C1 segment of cervical spinal cord (tissue), 14 donors: ENCODE measurements at regions not wholly inside any gene's neighbourhood (a gene's known extent, or its start where the extent isn't known, plus 50 kb on each side); places are given as distances from the start of the nearest gene placed in this dataset.

Experiments used
- DNase-seq, 14 donors: peaks; one replicate each; lab custom pipeline; 2025; lab: John Stamatoyannopoulos, UW

GRCh38 chr10:21327289-21327993, 198.0 kb downstream of the SKIDA1 start:
- no peak for DNase-seq

GRCh38 chr10:21326594-21327288, 198.7 kb downstream of the SKIDA1 start:
- no peak for DNase-seq

DNA sequence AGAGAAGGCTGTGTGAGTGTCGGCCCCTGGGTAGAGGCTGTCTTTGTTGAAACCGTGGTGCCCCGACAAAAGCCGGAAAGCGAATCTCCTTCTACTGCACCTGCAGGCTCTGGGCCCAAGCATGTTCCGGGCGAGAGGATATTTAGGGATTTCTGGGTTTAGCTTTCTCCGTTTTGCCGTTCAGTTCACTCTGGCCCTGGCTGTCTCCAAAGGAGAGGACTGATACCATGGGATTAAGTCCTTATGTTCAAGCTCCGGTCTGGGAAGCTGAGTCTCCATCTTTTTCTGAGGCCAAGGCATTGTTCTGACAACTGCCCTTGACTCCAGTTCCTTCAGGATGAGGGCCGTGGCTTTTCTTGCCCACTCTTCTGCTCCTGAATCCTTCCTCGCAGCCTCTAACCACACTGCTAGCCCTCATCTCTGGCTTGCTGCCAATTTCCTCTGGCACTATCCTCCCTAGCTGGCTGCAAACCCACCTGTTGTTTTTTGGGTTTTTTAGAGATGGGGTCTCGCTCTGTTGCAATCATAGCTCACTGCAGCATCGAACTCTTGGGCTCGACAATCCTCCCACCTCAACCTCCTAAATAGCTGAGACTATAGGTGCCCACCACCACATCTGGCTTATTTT, 206.8 kb downstream of the SKIDA1 start:
- DNase-seq, result no peak

DNA sequence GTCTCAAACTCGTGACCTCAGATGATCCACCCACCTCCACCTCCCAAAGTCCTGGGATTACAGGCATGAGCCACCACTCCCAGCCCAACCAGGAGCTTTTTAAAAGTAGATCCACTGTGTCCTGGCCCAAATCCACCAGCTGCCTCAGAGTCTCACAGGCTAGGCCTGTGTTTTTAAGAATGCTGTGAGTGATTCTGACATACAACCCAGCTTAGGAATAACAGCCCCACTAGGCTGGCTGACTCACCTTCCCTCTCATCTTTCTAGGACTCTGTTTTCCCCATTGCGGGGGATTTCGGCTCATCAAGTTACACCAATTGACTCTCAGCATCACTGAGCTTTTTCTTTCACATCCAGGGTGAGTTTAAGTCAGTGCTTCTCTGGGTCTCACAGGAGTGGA, 207.6 kb downstream of the SKIDA1 start:
- no peak for DNase-seq

GRCh38 chr10:21315645-21316220, 209.7 kb downstream of the SKIDA1 start:
- DNase-seq, result peak in 5 of 14 donors; percentile 4 to 35 (median 10)

- no peak for DNase-seq
These were observed 210.4 kb downstream of the SKIDA1 start for GRCh38 chr10:21314906-21315644.

DNA sequence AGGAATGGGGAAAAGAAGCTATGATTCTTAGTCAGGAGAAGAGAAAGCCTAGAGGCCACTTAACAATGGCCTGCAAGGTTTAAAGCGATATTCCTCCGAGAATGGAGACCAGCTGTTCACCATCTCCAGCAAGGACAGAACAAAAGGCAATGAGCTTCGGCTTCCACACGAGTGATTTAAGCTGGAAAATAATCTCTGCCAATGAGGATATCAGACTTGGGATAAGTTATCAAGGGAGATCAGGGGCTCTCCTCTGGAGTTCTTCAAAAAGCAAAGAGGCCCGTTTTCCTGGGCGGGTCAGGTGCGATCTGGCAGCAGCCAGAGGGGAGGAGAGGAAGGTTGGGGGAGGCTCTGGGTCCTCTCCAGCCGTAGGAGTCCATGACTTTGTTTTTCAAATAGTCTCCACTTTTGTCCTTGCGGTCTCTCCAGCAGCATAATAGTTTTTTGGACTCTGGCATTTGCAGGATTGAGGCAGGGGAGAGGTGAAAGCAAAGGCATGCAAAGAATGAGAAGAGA, 211.3 kb downstream of the SKIDA1 start:
- no peak for DNase-seq

DNA sequence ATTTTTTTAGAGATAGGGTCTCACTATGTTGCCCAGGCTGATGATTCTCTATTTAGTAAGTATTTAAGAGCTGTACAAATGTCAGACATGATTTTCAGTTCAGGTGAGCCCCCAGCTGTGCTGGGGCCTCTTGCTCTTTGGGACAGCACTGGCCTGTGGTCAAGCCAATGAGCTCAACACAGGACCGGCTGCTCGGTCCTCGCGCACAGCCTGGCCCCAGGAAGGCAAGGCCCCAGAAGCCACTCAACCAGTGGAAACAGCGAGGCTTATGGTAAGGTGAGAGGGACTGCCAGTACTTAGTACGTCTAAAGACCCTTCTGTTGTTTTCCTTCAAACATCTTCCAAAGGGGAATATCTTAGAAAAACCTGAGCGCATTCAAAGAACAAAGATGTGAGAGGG, 211.8 kb downstream of the SKIDA1 start:
- no peak for DNase-seq

DNA sequence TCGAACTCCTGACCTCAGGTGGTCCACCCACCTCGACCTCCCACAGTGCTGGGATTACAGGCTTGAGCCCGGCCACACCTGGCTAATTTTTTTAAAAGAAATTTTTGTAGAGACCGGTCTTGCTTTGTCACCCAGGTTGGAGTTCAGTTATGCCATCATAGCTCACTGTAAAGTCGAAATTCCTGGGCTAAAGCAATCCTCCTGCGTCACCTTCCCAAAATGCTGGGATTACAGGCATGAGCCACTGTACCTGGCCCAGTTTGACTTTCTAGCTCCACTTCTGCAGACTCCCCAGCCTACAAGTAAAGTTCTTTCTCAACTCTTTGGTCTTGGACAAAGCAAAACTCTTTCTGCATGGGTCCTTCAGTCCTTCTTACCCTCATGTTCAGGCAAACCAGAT, 214.1 kb downstream of the SKIDA1 start:
- DNase-seq, result no peak

DNA sequence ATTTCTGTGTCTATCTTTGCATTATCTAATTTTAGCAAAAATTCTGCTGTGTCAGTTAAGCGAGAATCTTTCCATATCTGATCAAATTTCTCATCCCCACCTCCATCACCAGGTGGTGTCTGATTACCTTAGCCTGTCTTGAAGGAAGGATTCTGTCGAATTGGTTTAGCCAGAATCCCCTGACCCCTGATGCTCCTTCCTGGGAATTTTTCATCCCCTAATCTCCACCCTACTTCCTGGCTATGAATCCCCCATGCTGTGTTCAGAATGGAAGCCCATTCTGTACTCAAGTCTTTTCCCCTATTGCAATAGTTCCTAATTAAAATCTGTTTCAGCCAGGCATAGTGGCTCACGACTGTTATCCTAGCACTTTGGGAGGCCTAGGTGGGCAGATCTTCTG, 216.1 kb downstream of the SKIDA1 start:
- no peak for DNase-seq

DNA sequence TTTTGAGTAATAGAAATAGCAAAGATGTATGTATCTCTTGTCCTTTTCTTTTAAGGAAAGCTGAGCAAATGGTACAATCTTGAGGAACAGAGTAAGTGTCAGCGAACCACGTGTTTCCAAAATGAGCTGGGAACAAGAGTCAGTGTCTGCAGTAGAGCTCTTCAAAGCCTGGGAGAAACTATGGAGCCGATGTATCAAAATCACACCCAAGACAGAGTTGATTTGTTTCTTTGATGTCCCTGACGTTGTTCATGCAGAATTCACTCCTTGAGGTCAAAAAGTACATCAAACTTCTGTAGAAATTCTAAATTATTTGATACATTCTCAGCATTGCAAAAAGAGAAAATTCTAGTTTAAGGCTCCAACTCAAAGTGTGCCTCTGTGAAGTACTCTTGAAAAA, 216.5 kb downstream of the SKIDA1 start:
- DNase-seq, result no peak

DNA sequence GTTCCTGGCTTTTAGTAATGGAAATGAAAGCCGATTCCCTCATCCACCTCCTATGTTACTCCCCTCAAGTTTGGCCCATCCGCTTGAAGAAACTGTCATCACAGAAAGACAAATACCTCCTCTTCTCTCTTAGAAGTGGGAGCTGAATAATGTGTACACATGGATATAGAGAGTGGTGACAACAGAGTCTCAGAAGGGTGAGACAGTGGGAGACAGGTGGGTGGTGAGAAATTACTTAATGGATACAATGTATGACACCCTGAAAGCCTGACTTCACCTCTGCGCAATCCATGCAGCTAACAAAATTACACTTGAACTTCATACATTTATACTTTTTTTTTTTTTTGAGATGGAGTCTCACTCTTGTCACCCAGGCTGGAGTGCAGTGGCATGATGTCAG, 217.5 kb downstream of the SKIDA1 start:
- no peak for DNase-seq

GRCh38 chr10:21304608-21305007, 220.9 kb downstream of the SKIDA1 start:
- no peak for DNase-seq

- no peak for DNase-seq
These were observed 221.3 kb downstream of the SKIDA1 start for GRCh38 chr10:21304198-21304597.

GRCh38 chr10:21300551-21300950, 224.9 kb downstream of the SKIDA1 start:
- DNase-seq, result no peak

GRCh38 chr10:21299330-21299729, 226.2 kb downstream of the SKIDA1 start:
- no peak for DNase-seq

GRCh38 chr10:21298701-21299100, 226.8 kb downstream of the SKIDA1 start:
- no peak for DNase-seq

DNA sequence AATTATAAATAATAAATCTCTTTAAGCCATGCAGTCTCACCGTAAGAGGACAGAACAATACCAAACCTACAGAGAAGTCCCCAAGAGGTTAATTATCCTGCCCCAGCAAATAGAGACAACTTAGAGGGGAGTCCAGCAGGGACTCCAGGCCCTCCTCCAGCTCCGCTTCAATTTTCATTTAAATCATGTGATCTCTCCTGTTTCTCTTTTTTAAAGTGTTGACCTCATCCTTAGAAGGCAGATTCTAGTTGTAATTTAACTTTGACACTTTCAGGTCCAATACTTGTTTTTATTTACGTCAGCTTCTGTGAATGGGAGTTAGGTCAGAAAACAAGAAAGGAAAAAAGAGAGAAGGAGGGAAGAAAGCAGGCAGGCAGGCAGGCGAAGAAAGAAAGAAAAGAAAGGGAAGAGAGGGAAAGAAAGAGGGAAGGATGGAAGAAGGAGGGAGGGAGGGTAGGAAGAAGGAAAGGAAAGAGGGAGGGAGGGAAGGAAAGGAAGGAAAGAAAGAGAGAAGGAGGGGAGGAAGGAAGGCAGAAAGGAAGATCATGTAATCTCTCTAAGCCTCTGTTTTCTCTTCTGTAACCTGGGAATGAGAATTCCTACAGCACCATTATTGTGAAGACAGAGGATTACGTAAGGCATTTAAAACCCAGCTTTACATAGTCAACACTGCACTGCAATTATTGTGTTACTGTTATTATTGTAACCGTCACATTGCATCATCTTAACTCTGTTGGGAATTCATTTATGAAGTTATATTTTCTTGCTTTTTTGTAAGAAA, 227.7 kb downstream of the SKIDA1 start:
- no peak for DNase-seq

- DNase-seq, result no peak
These were observed 228.7 kb downstream of the SKIDA1 start for GRCh38 chr10:21296575-21297355.
